Esophagus squamous epithelium (tissue), 5 donors: ENCODE measurements at regions not wholly inside any gene's neighbourhood (a gene's known extent, or its start where the extent isn't known, plus 50 kb on each side); places are given as distances from the start of the nearest gene placed in this dataset.

Experiments used
- DNase-seq: peaks from one replicate; lab custom pipeline; 2025; lab: John Stamatoyannopoulos, UW
- H3K27ac ChIP-seq, 4 donors: fragments of 200-600 bp; sonication (generic); one replicate each; pipeline ENCODE4 v1.5.1; 2016 to 2019; ENCODE audit warnings: mild to moderate bottlenecking in 1 of 4
- H3K27me3 ChIP-seq, 4 donors: fragments of 200-600 bp; sonication (generic); 1 replicate in 3 of 4; 2 replicates in 1 of 4; pipeline versions ENCODE4 v1.5.1 to v1.6.0; 2017 to 2021; ENCODE audit warnings: antibody characterized with exemption in 1 of 4
- H3K36me3 ChIP-seq, 3 donors: fragments of 200-600 bp; sonication (generic); one replicate each; pipeline ENCODE4 v1.5.1; 2016 to 2019
- H3K4me1 ChIP-seq, 3 donors: fragments of 200-600 bp; sonication (generic); one replicate each; pipeline ENCODE4 v1.5.1; 2017 to 2019
- H3K4me3 ChIP-seq, 4 donors: fragments of 200-600 bp; sonication (generic); 1 replicate in 3 of 4; 2 replicates in 1 of 4; pipeline ENCODE4 v1.5.1; 2016 to 2019; ENCODE audit warnings: mild to moderate bottlenecking in 2 of 4, moderate library complexity in 1 of 4
- H3K9me3 ChIP-seq, 3 donors: fragments of 200-600 bp; sonication (generic); one replicate each; pipeline ENCODE4 v1.5.1; 2016 to 2019
- POLR2A ChIP-seq, 4 donors: fragments of 450-650 bp; IDR thresholded peaks; one replicate each; pipeline ENCODE4 v1.6.1; 2017; ENCODE audit warnings: antibody characterized with exemption in 4 of 4, mild to moderate bottlenecking in 4 of 4, moderate library complexity in 3 of 4
- WGBS, 2 donors: methylation state at CpG; one replicate each; pipeline ENCODE4 v1.1.5; 2018; 5-methylcytosine and 5-hydroxymethylcytosine counted together
- intact Hi-C: fragments of 100-400 bp; cut with DNase I; formaldehyde crosslinking; loops from one replicate; pipeline ENCODE4 v1.15.0; 2022
- TF ChIP-seq, protein P1 (sequence below), 6 experiments: fragments of 450-650 bp in 4 of 6; fragments of 200-600 bp in 2 of 6; sonication (generic) in 2 of 6; IDR thresholded peaks; one replicate each; pipeline ENCODE4 v1.5.1; 2016 to 2019; ENCODE audit warnings: antibody characterized with exemption in 6 of 6, mild to moderate bottlenecking in 4 of 6, moderate library complexity in 4 of 6
- donor health status: DM: yes; HTN: yes; CAD: no.

GRCh38 chrX:40173143-40174000 is 75.6 kb upstream of the BCOR start:
- Histone ChIP-seq H3K9me3 (peaks cover 0 to 4% (median 0%) of the 10 kb centered on the region in 3 donors), H3K27me3 (peaks cover 0 to 13% (median 0%) of the 10 kb centered on the region in 4 donors), H3K4me1 (peaks cover 9 to 62% (median 17%) of the 10 kb centered on the region in 3 donors), H3K36me3 (no peaks in the 10 kb centered on the region), H3K4me3 (peak overlapping the region in 2 of 4 donors; percentile 63 to 64), H3K27ac (peak overlapping the region; percentile 92 to 94 (median 92))
- 70 to 88% methylated on average over 7 to 8 of the region's 17 CpGs for WGBS, 2 donors
- DNase-seq, result no peak
- TF ChIP-seq POLR2A (IDR thresholded peaks at IDR 0.05), result no peak
- TF ChIP-seq, protein P1, sequence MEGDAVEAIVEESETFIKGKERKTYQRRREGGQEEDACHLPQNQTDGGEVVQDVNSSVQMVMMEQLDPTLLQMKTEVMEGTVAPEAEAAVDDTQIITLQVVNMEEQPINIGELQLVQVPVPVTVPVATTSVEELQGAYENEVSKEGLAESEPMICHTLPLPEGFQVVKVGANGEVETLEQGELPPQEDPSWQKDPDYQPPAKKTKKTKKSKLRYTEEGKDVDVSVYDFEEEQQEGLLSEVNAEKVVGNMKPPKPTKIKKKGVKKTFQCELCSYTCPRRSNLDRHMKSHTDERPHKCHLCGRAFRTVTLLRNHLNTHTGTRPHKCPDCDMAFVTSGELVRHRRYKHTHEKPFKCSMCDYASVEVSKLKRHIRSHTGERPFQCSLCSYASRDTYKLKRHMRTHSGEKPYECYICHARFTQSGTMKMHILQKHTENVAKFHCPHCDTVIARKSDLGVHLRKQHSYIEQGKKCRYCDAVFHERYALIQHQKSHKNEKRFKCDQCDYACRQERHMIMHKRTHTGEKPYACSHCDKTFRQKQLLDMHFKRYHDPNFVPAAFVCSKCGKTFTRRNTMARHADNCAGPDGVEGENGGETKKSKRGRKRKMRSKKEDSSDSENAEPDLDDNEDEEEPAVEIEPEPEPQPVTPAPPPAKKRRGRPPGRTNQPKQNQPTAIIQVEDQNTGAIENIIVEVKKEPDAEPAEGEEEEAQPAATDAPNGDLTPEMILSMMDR (IDR thresholded peaks at IDR 0.05), result no peak
- intact Hi-C loops, result loop anchor here (5.0 to 10.0 kb wide), 2 partner anchors 76 to 359 kb away; partner anchors contain the start of gene BCOR

- TF ChIP-seq, protein P1 (IDR thresholded peaks at IDR 0.05), result no peak
- TF ChIP-seq POLR2A (IDR thresholded peaks at IDR 0.05), result peak in 1 of 4 donors; percentile 30
- peak overlapping the region; percentile 81 to 93 (median 90) for H3K27ac ChIP-seq
- intact Hi-C loops, result loop anchor here (5.0 to 10.0 kb wide), 2 partner anchors 75 to 358 kb away; partner anchors contain the start of gene BCOR
- no peaks in the 10 kb centered on the region for H3K36me3 ChIP-seq
- WGBS, 2 donors, result 42 to 70% methylated on average over 2 to 10 of the region's 60 CpGs
- no peak for DNase-seq
- peak overlapping the region; percentile 36 to 65 (median 50) for H3K4me3 ChIP-seq
- peaks cover 0 to 4% (median 0%) of the 10 kb centered on the region in 3 donors for H3K9me3 ChIP-seq
- peaks cover 13 to 70% (median 21%) of the 10 kb centered on the region in 3 donors for H3K4me1 ChIP-seq
- peaks cover 0 to 13% (median 0%) of the 10 kb centered on the region in 4 donors for H3K27me3 ChIP-seq
These were observed 74.8 kb upstream of the BCOR start for GRCh38 chrX:40172401-40173142.

- DNase-seq, result no peak
- peak overlapping the region; percentile 36 to 65 (median 50) for H3K4me3 ChIP-seq
- H3K27ac ChIP-seq, result peak overlapping the region; percentile 81 to 93 (median 90)
- H3K36me3 ChIP-seq, result no peaks in the 10 kb centered on the region
- TF ChIP-seq, protein P1 (IDR thresholded peaks at IDR 0.05), result no peak
- TF ChIP-seq POLR2A (IDR thresholded peaks at IDR 0.05), result no peak
- peaks cover 0 to 13% (median 0%) of the 10 kb centered on the region in 4 donors for H3K27me3 ChIP-seq
- peaks cover 15 to 72% (median 21%) of the 10 kb centered on the region in 3 donors for H3K4me1 ChIP-seq
- peaks cover 0 to 4% (median 0%) of the 10 kb centered on the region in 3 donors for H3K9me3 ChIP-seq
- intact Hi-C loops, result loop anchor here (5.0 to 10.0 kb wide), 2 partner anchors 74 to 357 kb away; partner anchors contain the start of gene BCOR
- WGBS, 2 donors, result 0 to 20% methylated on average over 11 to 28 of the region's 73 CpGs
These were observed 74.0 kb upstream of the BCOR start for GRCh38 chrX:40171513-40172400.

GRCh38 chrX:40170830-40171512 is 73.2 kb upstream of the BCOR start:
- peaks cover 0 to 10% (median 0%) of the 10 kb centered on the region in 4 donors for H3K27me3 ChIP-seq
- peak overlapping the region; percentile 81 to 93 (median 90) for H3K27ac ChIP-seq
- H3K36me3 ChIP-seq, result no peaks in the 10 kb centered on the region
- no peak for TF ChIP-seq POLR2A (IDR thresholded peaks at IDR 0.05)
- TF ChIP-seq, protein P1 (IDR thresholded peaks at IDR 0.05), result no peak
- H3K4me3 ChIP-seq, result peak overlapping the region; percentile 36 to 65 (median 50)
- 10 to 15% methylated on average over 9 to 15 of the region's 17 CpGs for WGBS, 2 donors
- DNase-seq, result no peak
- H3K4me1 ChIP-seq, result peaks cover 15 to 80% (median 21%) of the 10 kb centered on the region in 3 donors
- H3K9me3 ChIP-seq, result peaks cover 0 to 4% (median 0%) of the 10 kb centered on the region in 3 donors
- intact Hi-C loops, result loop anchor here (5.0 to 10.0 kb wide), 2 partner anchors 74 to 356 kb away; partner anchors contain the start of gene BCOR
